Activated CD4-positive, alpha-beta memory T cell treated with anti-CD3 and anti-CD28 coated beads for 36 hours (primary cell): ENCODE measurements at regions not wholly inside any gene's neighbourhood (a gene's known extent, or its start where the extent isn't known, plus 50 kb on each side); places are given as distances from the start of the nearest gene placed in this dataset.
"Not testable (repeated sequence)": the region's sequence is repeated elsewhere in the genome, so short reads cannot be mapped to it uniquely, and the experiment has no call there.

Experiments used
- CTCF ChIA-PET: fragments of 350-600 bp; sonication (Branson Sonifier 250); formaldehyde crosslinking; loops from one replicate; lab custom pipeline; 2021; ENCODE audit warnings: antibody characterized with exemption, inconsistent platforms; lab: Charles Lee
- POLR2A ChIA-PET: fragments of 350-600 bp; sonication (Branson Sonifier 250); formaldehyde crosslinking; loops from one replicate; lab custom pipeline; 2021; ENCODE audit warnings: antibody characterized with exemption; lab: Charles Lee
- DNase-seq: peaks from one replicate; pipeline ENCODE4 v3.0.0-alpha.2; 2020
- H3K27ac Mint-ChIP-seq: one replicate; pipeline ENCODE4 v1.8.0; 2021; ENCODE audit warnings: mixed read lengths
- H3K27me3 Mint-ChIP-seq: one replicate; pipeline ENCODE4 v1.8.0; 2021; ENCODE audit warnings: mixed read lengths
- H3K36me3 Mint-ChIP-seq: one replicate; pipeline ENCODE4 v1.8.0; 2021; ENCODE audit warnings: mixed read lengths
- H3K4me1 Mint-ChIP-seq: one replicate; pipeline ENCODE4 v1.8.0; 2021; ENCODE audit warnings: low read depth, mixed read lengths
- H3K4me3 Mint-ChIP-seq: one replicate; pipeline ENCODE4 v1.8.0; 2021; ENCODE audit warnings: mild to moderate bottlenecking, mixed read lengths
- H3K9me3 Mint-ChIP-seq: one replicate; pipeline ENCODE4 v1.8.0; 2021; ENCODE audit warnings: mixed read lengths
- intact Hi-C: fragments of 100-400 bp; cut with micrococcal nuclease; formaldehyde crosslinking; loops from one replicate; pipeline ENCODE4 v1.15.1; 2023

DNA sequence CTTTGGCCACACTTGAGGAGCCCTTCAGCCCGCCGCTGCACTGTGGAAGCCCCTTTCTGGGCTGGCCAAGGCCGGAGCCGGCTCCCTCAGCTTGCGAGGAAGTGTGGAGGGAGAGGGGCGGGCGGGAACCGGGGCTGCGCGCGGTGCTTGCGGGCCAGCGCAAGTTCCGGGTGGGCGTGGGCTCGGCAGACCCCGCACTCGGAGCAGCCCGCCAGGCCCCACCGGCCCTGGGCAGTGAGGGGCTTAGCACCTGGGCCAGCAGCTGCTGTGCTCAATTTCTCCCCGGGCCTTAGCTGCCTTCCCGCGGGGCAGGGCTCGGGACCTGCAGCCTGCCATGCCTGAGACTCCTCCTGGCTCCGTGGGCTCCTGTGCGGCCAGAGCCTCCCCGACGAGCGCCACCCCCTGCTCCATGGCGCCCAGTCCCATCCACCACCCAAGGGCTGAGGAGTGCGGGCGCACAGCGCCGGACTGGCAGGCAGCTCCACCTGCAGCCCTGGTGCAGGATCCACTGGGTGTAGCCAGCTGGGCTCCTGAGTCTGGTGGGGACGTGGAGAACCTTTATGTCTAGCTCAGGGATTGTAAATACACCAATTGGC is 129.2 kb downstream of the MRPL14 start:
- POLR2A ChIA-PET, intact Hi-C loops: not testable (repeated sequence)
- H3K4me1 Mint-ChIP-seq, result peaks cover 12% of the 10 kb centered on the region

DNA sequence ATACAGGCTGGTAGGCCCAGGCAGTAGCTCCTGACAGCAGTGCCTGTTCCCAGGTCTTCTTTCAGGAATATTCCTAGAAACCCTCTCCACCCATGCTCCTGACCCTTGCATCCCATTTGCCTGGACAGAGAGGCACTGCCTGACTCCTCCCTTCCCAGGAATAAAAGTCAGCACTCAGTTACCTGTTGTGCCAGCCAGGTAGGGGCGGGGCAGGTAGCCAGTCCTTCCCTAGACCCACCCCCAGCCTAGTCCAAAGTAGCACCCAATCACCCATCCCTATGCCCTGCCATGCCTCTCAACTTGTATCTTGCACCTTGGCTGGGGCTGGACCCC is 129.9 kb downstream of the MRPL14 start:
- Mint-ChIP-seq H3K27ac (no peak overlapping the region), H3K9me3 (no peaks in the 10 kb centered on the region), H3K27me3 (peaks cover 13% of the 10 kb centered on the region), H3K4me1 (peaks cover 10% of the 10 kb centered on the region), H3K36me3 (peaks cover 1% of the 10 kb centered on the region), H3K4me3 (no peak overlapping the region)
- intact Hi-C loops, result no loop called here
- DNase-seq, result no peak
- ChIA-PET POLR2A (no interaction called here), CTCF (no interaction called here)

More for the DNA sequence above, 129.2 kb downstream of the MRPL14 start:
- DNase-seq, H3K4me3 Mint-ChIP-seq, H3K9me3 Mint-ChIP-seq, CTCF ChIA-PET, H3K27ac Mint-ChIP-seq, H3K36me3 Mint-ChIP-seq: not testable (repeated sequence)
- peaks cover 13% of the 10 kb centered on the region for H3K27me3 Mint-ChIP-seq

DNA sequence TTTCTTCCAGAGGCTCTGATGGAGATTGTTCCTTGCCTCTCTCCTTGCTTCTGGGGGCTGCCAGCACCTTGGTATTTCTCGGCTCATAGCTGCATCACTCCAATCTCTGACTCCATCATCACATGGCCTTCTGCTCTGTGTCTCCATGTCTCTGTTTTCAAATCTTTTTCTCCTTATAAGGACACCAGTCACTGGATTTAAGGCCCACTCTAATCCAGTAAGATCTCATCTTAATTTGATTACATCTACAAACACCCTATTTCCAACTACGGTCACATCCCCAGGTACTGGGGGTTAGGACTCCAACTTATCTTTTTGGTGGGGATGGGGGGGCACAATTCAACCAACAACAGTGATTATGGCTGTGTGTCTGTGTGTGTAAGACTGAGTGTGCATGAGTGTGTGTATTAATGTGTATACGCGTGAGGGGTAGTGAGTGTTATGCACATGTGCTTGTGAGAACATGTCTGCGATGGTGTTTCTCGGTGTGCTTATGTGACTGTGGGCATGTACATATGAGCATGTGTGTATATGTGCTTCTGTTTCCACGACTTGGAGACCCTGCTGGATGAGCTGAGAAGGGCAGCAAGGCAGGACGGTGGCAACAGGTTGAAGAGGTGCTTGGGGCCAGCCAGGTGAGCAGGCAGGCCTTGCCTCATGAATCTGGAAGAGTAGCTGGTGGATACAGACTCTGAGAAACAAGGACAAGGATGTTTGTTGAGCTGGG is 130.5 kb downstream of the MRPL14 start:
- H3K27ac Mint-ChIP-seq, result no peak overlapping the region
- no peak for DNase-seq
- POLR2A ChIA-PET, result no interaction called here

DNA sequence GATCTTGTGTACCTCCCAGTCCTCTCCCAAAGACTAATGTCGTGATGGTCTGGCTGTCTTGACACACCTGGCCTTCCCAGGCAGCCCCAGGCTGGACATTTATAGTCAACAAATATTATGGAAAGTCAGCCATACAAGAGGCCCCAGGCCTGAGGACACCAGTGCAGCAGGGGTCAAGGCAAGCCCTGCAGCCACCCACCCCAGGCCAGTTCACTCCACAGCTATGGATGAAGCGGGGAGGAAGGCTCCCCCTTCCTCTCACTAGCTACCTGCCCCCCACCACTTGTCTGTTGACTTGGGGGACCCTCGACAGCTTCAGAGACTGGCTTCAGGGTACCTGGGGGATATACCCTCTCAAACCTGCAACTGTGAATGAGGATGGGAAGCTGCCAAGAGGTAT is 132.1 kb downstream of the MRPL14 start:
- no peaks in the 10 kb centered on the region for H3K4me1 Mint-ChIP-seq
- no peaks in the 10 kb centered on the region for H3K36me3 Mint-ChIP-seq
- no peak overlapping the region for H3K4me3 Mint-ChIP-seq
- POLR2A ChIA-PET, result no interaction called here
- no peak for DNase-seq
- no peak overlapping the region for H3K27ac Mint-ChIP-seq
- intact Hi-C loops, result no loop called here
- CTCF ChIA-PET, result no interaction called here
- no peaks in the 10 kb centered on the region for H3K9me3 Mint-ChIP-seq
- peaks cover 3% of the 10 kb centered on the region for H3K27me3 Mint-ChIP-seq

More for the DNA sequence above, 130.5 kb downstream of the MRPL14 start:
- Mint-ChIP-seq H3K9me3 (no peaks in the 10 kb centered on the region), H3K36me3 (peaks cover 1% of the 10 kb centered on the region), H3K4me3 (no peak overlapping the region), H3K4me1 (peaks cover 10% of the 10 kb centered on the region), H3K27me3 (peaks cover 11% of the 10 kb centered on the region)
- CTCF ChIA-PET, result interaction anchor here (1.0 kb wide), 1 partner anchor 14 kb away, joined by 5 read pairs; no protein-coding TSS in a partner anchor
- intact Hi-C loops, result no loop called here

DNA sequence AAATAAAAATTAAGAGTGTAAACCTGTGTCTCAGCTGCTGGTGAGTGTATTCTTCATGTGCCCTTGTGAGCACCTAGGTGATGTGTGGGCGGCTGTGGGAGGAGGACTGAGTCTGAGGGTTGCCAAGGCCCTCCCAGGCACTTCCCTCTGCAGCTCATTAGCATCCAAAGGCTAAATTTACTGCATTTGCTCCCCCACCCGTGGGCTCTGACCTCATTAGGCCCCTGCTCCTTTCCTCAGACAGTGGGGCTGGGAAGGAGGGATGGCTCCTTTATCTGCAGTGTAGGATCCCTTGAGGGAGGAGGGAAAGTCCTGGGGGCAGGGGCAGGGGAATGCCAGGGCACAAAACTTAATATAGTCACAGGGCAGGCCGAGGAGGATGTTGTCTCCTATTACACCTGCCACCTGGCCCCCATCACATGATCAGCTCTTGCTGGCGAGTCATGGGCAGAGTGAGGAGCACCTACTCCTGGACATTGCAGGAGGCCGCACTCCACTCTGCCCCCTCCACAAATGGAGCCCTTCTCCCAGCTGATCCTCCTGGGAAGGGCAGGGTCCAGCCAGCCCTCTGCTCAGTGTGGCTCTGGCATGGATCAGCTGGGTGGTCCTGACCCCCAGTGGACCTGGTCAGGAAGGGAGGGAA is 133.2 kb downstream of the MRPL14 start:
- CTCF ChIA-PET, result interaction anchor here (0.8 kb wide), 1 partner anchor 319 kb away, joined by 3 read pairs; the partner anchor contains the start of gene AARS2
- Mint-ChIP-seq H3K9me3 (no peaks in the 10 kb centered on the region), H3K36me3 (no peaks in the 10 kb centered on the region), H3K27me3 (peaks cover 2% of the 10 kb centered on the region), H3K27ac (no peak overlapping the region), H3K4me1 (no peaks in the 10 kb centered on the region), H3K4me3 (no peak overlapping the region)
- POLR2A ChIA-PET, result no interaction called here
- intact Hi-C loops, result no loop called here
- peak; percentile 27 for DNase-seq

DNA sequence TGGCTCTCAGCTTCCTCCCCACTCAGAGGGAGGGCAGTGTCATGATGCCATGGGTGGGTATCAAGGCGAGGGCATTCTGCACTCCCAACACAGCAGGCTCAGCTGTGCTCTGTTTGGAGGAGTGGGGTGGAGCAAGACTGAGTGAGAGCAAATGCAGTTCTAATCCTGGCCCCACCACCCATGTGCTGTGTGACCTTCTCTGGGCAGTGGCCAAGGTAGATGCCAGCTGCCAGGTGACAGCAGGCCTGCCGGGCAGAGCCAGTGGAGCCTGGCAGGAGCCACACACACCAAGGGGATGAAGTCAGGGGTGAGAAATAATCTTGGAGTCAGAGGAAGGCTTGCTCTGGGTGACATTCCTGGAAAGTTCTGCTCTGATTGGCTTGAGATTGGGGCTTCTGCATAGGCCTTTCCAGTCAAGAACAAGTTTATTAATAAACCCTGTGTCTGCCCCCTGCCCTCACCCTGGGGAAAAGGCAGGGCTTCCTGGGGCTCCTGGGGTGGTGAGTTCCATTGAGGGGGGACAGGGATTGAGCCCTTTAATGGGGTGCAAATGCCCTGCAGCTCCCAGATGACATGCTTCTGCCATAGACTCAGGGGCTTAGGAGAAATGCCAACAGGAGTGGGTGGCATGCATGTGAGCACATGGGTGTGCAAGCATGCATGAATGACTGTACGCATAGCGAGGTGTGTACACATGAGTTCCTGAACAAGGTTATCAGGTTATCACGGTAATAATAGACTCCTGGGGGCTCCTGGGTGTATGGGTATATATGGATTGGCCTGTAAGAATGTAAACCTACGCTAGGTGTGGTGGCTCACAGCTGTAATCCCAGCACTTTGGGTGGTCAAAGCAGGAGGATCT is 134.2 kb downstream of the MRPL14 start:
- no peaks in the 10 kb centered on the region for H3K9me3 Mint-ChIP-seq
- no peak overlapping the region for H3K27ac Mint-ChIP-seq
- POLR2A ChIA-PET, result no interaction called here
- DNase-seq, result no peak
- intact Hi-C loops, result no loop called here
- no peaks in the 10 kb centered on the region for H3K36me3 Mint-ChIP-seq
- CTCF ChIA-PET, result no interaction called here
- no peak overlapping the region for H3K4me3 Mint-ChIP-seq
- peaks cover 2% of the 10 kb centered on the region for H3K27me3 Mint-ChIP-seq
- H3K4me1 Mint-ChIP-seq, result no peaks in the 10 kb centered on the region

DNA sequence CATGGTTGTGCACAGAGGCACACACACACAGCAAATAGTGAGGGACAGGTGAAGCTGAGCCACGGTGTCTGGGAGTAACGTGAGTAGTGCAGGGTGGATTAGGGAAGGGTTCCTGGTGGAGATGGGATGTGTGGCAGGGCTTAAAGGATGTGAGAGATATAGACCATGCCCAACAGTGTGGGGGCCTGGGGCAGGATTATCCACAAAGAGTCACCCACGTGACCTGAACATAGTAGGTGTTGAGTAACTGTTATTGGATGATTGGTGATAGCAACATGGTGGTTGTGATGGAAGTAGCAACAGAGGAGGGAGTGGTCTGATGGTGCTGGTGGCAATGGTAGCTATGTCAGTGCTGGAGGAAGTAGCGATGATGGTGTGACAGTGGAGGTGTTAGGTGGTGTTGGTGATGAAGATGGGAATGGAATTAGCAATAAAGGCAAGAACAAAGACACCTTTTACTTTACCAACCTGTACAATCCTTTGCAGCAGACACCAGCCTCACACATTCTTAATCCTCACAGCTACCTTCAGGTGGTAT is 135.1 kb downstream of the MRPL14 start:
- H3K9me3 Mint-ChIP-seq, result no peaks in the 10 kb centered on the region
- no peaks in the 10 kb centered on the region for H3K36me3 Mint-ChIP-seq
- intact Hi-C loops, result no loop called here
- H3K4me3 Mint-ChIP-seq, result no peak overlapping the region
- POLR2A ChIA-PET, result no interaction called here
- H3K27me3 Mint-ChIP-seq, result peaks cover 2% of the 10 kb centered on the region
- no peaks in the 10 kb centered on the region for H3K4me1 Mint-ChIP-seq
- CTCF ChIA-PET, result no interaction called here
- H3K27ac Mint-ChIP-seq, result no peak overlapping the region
- no peak for DNase-seq

DNA sequence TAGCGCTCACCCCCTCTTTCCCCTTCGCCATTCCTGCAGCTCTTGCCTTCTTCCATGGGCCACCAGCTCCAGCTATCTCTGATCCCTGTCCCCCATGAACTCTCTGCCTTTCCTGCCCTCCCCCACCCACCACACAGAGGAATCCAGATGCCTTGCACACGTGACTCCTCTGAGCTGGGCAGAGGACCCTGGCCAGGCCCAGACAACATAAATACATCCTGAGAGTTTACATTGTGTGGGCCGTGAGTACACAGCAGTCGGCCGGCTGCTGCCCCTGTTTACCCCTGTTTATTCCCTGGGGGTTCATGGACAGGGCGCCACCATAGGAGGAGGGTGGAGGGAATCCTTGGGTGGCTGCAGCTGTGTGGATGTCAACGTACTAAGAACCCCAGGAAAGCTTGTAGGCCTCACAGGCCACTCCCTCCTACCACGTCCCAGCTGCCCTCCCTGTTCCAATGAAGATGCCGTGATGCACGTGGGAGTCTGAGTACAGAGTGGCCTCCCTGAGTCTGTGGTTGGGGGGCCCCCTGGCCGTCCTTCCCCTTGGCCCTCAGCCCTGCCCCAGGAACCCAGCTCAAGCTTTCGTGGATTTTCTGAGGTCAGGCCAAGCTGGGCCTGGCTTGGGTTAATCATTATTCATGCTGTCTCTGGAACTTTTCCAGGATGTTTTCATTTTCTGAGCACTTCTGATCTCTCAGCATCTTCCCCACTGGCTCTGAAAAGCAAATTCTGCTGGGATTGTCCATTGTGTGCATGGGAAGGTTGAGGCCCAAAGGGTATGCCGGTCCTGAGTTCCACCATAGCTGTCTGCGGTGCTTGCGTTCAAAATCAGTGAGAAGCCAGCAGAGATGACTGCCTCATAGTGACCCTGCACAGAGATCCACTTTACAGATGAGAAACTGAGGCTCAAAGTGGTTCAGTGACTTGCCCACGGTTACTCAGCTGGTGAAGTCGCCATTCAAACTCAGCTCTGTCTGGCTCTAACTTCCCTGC is 136.3 kb downstream of the MRPL14 start:
- ChIA-PET CTCF (interaction anchor here (0.6 kb wide), 1 partner anchor 1689 kb away, joined by 3 read pairs; no protein-coding TSS in a partner anchor), POLR2A (no interaction called here)
- no peak overlapping the region for H3K4me3 Mint-ChIP-seq
- DNase-seq, result no peak
- peaks cover 2% of the 10 kb centered on the region for H3K27me3 Mint-ChIP-seq
- intact Hi-C loops, result no loop called here
- H3K27ac Mint-ChIP-seq, result no peak overlapping the region
- no peaks in the 10 kb centered on the region for H3K36me3 Mint-ChIP-seq
- H3K4me1 Mint-ChIP-seq, result no peaks in the 10 kb centered on the region
- H3K9me3 Mint-ChIP-seq, result no peaks in the 10 kb centered on the region

DNA sequence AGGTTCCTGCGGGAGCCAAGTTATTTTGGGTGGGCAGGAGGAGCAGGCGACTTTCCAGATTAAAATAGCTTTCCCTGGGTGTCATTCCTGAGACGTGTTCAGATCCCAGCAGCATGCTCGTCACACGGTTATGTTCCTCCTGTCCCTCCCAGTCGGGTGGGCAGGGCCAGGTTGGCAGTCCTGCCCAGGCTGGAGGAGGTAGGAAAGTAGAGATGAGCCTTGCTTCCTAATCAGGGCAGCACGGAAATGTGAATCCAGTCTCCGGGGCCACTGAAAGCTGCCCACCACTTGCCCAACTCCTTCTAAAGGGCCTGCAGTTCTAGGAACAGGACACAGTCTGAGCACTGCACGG is 137.0 kb downstream of the MRPL14 start:
- Mint-ChIP-seq H3K36me3 (no peaks in the 10 kb centered on the region), H3K4me3 (no peak overlapping the region), H3K9me3 (no peaks in the 10 kb centered on the region), H3K27ac (no peak overlapping the region), H3K27me3 (peaks cover 2% of the 10 kb centered on the region), H3K4me1 (no peaks in the 10 kb centered on the region)
- DNase-seq, result no peak
- ChIA-PET CTCF (interaction anchor here (0.6 kb wide), 1 partner anchor 85 kb away, joined by 3 read pairs; no protein-coding TSS in a partner anchor), POLR2A (no interaction called here)
- intact Hi-C loops, result no loop called here

DNA sequence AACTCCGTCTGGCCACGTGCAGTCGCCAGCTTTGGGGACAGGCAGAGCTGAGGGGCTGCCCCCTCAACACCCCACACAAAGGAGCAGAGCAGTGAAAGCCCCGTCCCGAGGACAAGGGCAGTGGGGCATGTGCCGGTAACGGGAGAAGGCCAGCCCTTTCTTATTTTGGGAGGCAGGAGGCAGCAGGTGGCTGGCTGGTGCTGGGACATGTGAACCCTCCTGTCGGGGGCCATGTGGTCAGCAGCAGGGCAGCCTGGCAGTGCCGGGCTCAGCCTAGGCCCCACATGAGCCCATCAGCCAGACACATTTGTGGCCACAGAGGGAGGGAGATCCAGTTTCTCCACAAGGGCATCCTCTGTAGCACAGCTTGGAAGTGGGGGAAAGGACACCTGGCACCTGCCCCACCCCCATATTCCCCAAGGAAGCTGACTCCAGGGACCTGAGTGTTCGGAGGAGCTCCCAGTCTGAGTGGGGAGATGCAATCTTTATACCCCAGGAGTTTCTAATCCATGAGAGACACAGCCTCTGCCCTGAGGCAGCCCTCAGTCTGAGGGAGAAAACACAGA is 137.6 kb downstream of the MRPL14 start:
- Mint-ChIP-seq H3K9me3 (no peaks in the 10 kb centered on the region), H3K27me3 (peaks cover 2% of the 10 kb centered on the region), H3K36me3 (no peaks in the 10 kb centered on the region), H3K4me1 (no peaks in the 10 kb centered on the region), H3K4me3 (no peak overlapping the region), H3K27ac (no peak overlapping the region)
- no peak for DNase-seq
- CTCF ChIA-PET, result interaction anchor here (0.6 kb wide), 1 partner anchor 84 kb away, joined by 3 read pairs; no protein-coding TSS in a partner anchor
- intact Hi-C loops, result no loop called here
- POLR2A ChIA-PET, result no interaction called here

DNA sequence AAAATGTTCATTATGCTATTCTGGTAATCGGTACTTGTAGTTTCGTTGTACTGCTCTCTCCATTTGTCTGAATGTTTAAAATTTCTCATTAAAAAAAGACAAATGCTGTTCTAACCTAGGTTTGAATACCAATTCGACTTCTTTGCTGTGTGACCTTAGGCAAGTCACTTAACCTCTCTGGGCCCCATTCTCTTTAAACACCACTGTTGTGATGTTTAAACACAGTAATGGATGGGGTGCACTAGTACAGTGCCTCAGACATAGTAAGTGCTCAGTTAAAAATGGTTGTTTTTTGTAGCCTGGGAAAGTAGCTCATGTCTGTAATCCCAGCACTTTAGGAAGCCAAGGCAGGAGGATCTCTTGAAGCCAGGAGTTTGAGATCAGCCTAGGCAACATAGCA is 138.5 kb downstream of the MRPL14 start:
- DNase-seq, result no peak
- CTCF ChIA-PET, result no interaction called here
- Mint-ChIP-seq H3K9me3 (no peaks in the 10 kb centered on the region), H3K27me3 (peaks cover 3% of the 10 kb centered on the region), H3K4me3 (no peak overlapping the region), H3K27ac (no peak overlapping the region), H3K36me3 (no peaks in the 10 kb centered on the region), H3K4me1 (no peaks in the 10 kb centered on the region)
- POLR2A ChIA-PET, result no interaction called here
- intact Hi-C loops, result no loop called here
